DOHH2 (cell line): ENCODE measurements at regions not wholly inside any gene's neighbourhood (a gene's known extent, or its start where the extent isn't known, plus 50 kb on each side); places are given as distances from the start of the nearest gene placed in this dataset.

Experiments
- H3F3A ChIP-seq: fragments of 200-600 bp; sonication (generic), shearing (Covaris generic); 2 replicates; pipeline ENCODE4 v1.6.0; 2016; ENCODE audit warnings: antibody characterized with exemption, mild to moderate bottlenecking; ENCODE audit not compliant: control insufficient read depth, insufficient read depth
- H3K27ac ChIP-seq: fragments of 200-600 bp; sonication (generic); 2 replicates; pipeline ENCODE4 v1.5.1; 2014; ENCODE audit warnings: low read depth, mild to moderate bottlenecking, low read length, moderate library complexity
- H3K27me3 ChIP-seq: fragments of 200-600 bp; sonication (generic); 2 replicates; pipeline ENCODE4 v1.6.1; 2014; ENCODE audit warnings: mild to moderate bottlenecking, low read length, mixed read lengths; ENCODE audit not compliant: control insufficient read depth
- H3K36me3 ChIP-seq: fragments of 200-600 bp; sonication (generic); 2 replicates; pipeline ENCODE4 v1.6.1; 2014; ENCODE audit warnings: mild to moderate bottlenecking, low read length, moderate library complexity, mixed read lengths; ENCODE audit not compliant: control insufficient read depth
- H3K4me1 ChIP-seq: fragments of 200-600 bp; sonication (generic); 2 replicates; pipeline ENCODE4 v1.6.1; 2014; ENCODE audit warnings: mild to moderate bottlenecking, low read length, mixed read lengths; ENCODE audit not compliant: control insufficient read depth
- H3K4me2 ChIP-seq: fragments of 200-600 bp; sonication (generic); 2 replicates; pipeline ENCODE4 v1.6.0; 2014; ENCODE audit warnings: mild to moderate bottlenecking, low read length, moderate library complexity
- H3K4me3 ChIP-seq: fragments of 200-600 bp; sonication (generic); 2 replicates; pipeline ENCODE4 v1.5.1; 2014; ENCODE audit warnings: mild to moderate bottlenecking, low read length, mixed read lengths
- H3K79me2 ChIP-seq: fragments of 200-600 bp; sonication (generic); 2 replicates; pipeline ENCODE4 v1.6.1; 2014; ENCODE audit warnings: mild to moderate bottlenecking, low read length, mixed read lengths; ENCODE audit not compliant: control insufficient read depth
- H3K9me2 ChIP-seq: fragments of 200-600 bp; sonication (generic); replicated peaks from 2 replicates; pipeline ENCODE4 v1.6.1; 2014; ENCODE audit warnings: mild to moderate bottlenecking, low read length, mixed read lengths; ENCODE audit not compliant: control insufficient read depth
- H3K9me3 ChIP-seq: fragments of 200-600 bp; sonication (generic); 2 replicates; pipeline ENCODE4 v1.6.1; 2014; ENCODE audit warnings: antibody characterized with exemption, low read length, mixed read lengths; ENCODE audit not compliant: control insufficient read depth, insufficient read depth
- H4K20me1 ChIP-seq: fragments of 200-600 bp; sonication (generic); 2 replicates; pipeline ENCODE4 v1.6.0; 2014; ENCODE audit warnings: low read depth, mild to moderate bottlenecking, antibody characterized with exemption, low read length, moderate library complexity; ENCODE audit not compliant: control insufficient read depth, insufficient read depth
- EZH2phosphoT487 ChIP-seq: fragments of 200-600 bp; sonication (generic); IDR thresholded peaks from 2 replicates; pipeline ENCODE4 v1.6.1; 2017; ENCODE audit warnings: borderline replicate concordance, mild to moderate bottlenecking, antibody characterized with exemption, low read length, moderate library complexity, mixed read lengths
- TF ChIP-seq, protein P1 (sequence below): fragments of 200-600 bp; sonication (generic); IDR thresholded peaks from one replicate; pipeline ENCODE4 v1.5.1; 2014; ENCODE audit warnings: antibody characterized with exemption, mild to moderate bottlenecking, low read depth, low read length; ENCODE audit not compliant: poor library complexity, severe bottlenecking

DNA sequence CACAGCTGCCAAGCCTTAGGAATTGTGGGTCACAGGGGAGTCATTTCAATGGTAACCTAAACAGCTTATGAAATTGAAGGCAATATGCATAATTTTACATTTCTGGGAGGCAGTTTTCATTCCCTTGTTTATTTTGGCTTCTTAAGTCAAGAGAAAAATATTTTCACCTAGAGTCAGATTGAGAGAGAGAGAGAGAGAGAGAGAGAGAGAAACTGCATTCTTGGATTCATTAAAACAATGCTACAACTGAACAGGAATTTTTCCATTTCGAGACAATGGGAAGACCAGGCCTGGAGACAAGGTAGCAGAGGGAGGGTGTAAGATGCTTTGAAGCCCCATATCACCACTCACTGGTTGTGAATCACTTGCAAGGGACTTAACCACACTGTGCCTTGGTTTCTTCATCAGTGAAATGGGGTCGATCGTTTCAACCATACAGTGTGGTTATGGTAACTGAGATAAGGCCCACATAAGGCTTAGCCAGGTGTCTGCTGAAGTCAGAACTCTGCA, 224.7 kb upstream of the IRX3 start:
- H3K4me1 ChIP-seq = no peaks in the 10 kb centered on the region
- H3K9me3 ChIP-seq = no peaks in the 10 kb centered on the region
- H3K4me3 ChIP-seq = no peak overlapping the region
- no peaks in the 10 kb centered on the region for H3K79me2 ChIP-seq
- H3K27ac ChIP-seq = no peak overlapping the region
- H3F3A ChIP-seq = no peaks in the 10 kb centered on the region
- H3K36me3 ChIP-seq = no peaks in the 10 kb centered on the region
- no peak overlapping the region for H3K4me2 ChIP-seq
- no peaks in the 10 kb centered on the region for H3K27me3 ChIP-seq
- H4K20me1 ChIP-seq = no peaks in the 10 kb centered on the region
- no peaks in the 10 kb centered on the region for H3K9me2 ChIP-seq
- TF ChIP-seq EZH2phosphoT487 = no peak
- TF ChIP-seq, protein P1, sequence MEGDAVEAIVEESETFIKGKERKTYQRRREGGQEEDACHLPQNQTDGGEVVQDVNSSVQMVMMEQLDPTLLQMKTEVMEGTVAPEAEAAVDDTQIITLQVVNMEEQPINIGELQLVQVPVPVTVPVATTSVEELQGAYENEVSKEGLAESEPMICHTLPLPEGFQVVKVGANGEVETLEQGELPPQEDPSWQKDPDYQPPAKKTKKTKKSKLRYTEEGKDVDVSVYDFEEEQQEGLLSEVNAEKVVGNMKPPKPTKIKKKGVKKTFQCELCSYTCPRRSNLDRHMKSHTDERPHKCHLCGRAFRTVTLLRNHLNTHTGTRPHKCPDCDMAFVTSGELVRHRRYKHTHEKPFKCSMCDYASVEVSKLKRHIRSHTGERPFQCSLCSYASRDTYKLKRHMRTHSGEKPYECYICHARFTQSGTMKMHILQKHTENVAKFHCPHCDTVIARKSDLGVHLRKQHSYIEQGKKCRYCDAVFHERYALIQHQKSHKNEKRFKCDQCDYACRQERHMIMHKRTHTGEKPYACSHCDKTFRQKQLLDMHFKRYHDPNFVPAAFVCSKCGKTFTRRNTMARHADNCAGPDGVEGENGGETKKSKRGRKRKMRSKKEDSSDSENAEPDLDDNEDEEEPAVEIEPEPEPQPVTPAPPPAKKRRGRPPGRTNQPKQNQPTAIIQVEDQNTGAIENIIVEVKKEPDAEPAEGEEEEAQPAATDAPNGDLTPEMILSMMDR = no peak

DNA sequence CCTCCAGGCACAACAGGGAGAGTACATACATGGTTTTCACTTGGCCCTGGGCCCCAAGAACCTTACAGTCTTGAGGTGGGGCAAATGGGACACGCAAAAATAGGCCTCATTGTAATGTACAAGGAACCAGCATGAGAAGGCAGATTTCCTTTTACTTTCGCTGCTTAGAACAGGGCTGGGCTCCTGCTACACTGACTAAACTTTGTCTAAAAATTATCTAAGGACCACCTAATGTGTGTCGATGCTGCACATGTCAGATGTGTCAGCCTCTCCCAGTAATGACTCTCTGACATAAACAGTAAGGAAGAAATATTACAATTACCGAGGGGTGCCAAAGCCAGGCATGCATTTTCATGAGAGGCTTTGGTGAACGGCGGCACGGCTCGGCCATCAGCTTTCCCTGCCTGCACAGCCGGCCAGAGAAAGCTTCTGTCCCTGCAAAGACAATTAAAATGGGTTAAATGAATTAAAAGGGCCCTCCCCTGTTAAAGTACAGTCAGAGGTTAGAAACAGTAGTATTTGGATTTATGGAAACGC, 224.2 kb upstream of the IRX3 start:
- no peaks in the 10 kb centered on the region for H3K9me2 ChIP-seq
- H3K4me3 ChIP-seq = no peak overlapping the region
- no peaks in the 10 kb centered on the region for H3K9me3 ChIP-seq
- H3K4me1 ChIP-seq = no peaks in the 10 kb centered on the region
- H4K20me1 ChIP-seq = no peaks in the 10 kb centered on the region
- TF ChIP-seq EZH2phosphoT487 = no peak
- TF ChIP-seq, protein P1 = no peak
- H3K36me3 ChIP-seq = no peaks in the 10 kb centered on the region
- H3K27me3 ChIP-seq = no peaks in the 10 kb centered on the region
- H3K4me2 ChIP-seq = no peak overlapping the region
- no peak overlapping the region for H3K27ac ChIP-seq
- no peaks in the 10 kb centered on the region for H3F3A ChIP-seq
- no peaks in the 10 kb centered on the region for H3K79me2 ChIP-seq

DNA sequence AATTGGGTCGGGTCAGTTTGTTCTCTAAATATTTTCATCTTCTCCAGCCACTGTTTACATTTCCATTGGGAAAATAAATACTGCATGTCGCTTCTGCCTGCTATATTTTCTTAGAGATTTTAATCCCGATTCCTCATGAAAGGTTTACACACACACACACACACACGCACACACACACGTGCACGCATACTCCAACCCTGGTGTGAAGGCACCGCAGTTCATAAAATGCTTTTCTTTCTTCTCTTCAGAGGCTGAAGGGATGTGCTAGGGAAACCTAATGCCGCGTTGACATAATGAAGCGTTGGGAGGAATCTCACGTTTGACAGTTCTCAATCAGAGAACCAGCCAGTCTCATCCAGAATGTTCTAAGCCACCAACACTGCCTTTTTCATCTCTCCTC, 222.9 kb upstream of the IRX3 start:
- no peak for TF ChIP-seq EZH2phosphoT487
- TF ChIP-seq, protein P1 = no peak
- no peak overlapping the region for H3K4me2 ChIP-seq
- H3K4me3 ChIP-seq = no peak overlapping the region
- no peaks in the 10 kb centered on the region for H3K9me2 ChIP-seq
- no peaks in the 10 kb centered on the region for H3F3A ChIP-seq
- no peaks in the 10 kb centered on the region for H3K36me3 ChIP-seq
- no peak overlapping the region for H3K27ac ChIP-seq
- no peaks in the 10 kb centered on the region for H4K20me1 ChIP-seq
- no peaks in the 10 kb centered on the region for H3K4me1 ChIP-seq
- no peaks in the 10 kb centered on the region for H3K79me2 ChIP-seq
- H3K9me3 ChIP-seq = no peaks in the 10 kb centered on the region
- no peaks in the 10 kb centered on the region for H3K27me3 ChIP-seq

DNA sequence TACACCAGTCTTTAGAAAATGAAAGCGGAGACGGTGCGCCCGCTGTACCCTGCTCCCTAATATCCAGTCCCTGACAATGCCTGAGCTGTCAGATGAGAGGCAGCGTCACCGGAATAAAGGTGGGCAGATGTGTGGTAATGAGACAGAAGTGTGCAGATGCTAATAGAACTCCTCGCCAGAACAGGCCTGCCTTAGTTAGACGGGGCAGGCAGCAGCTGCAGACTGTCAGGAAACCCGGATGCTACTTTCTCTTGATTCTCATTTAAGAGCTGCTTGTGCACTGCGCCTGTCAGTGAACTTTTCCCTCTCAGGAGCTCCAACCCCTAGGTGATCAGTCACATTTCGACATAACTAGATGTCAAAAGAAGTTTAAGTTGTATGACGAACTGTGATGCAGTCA, 221.8 kb upstream of the IRX3 start:
- Histone ChIP-seq H4K20me1 (no peaks in the 10 kb centered on the region), H3K4me3 (no peak overlapping the region), H3K27ac (no peak overlapping the region), H3K4me2 (no peak overlapping the region), H3K9me2 (no peaks in the 10 kb centered on the region), H3K4me1 (no peaks in the 10 kb centered on the region), H3K36me3 (no peaks in the 10 kb centered on the region), H3K27me3 (no peaks in the 10 kb centered on the region), H3K79me2 (no peaks in the 10 kb centered on the region), H3K9me3 (no peaks in the 10 kb centered on the region), H3F3A (no peaks in the 10 kb centered on the region)
- TF ChIP-seq, protein P1 = no peak
- no peak for TF ChIP-seq EZH2phosphoT487
